T-helper 1 cell treated with Interleukin-12 subunit alpha and Interleukin-12 subunit beta and Interleukin-4 antibody, amounts not matched to agents 30 μg/mL and 1 μg/mL, for 36 hours (primary cell): ENCODE measurements at regions not wholly inside any gene's neighbourhood (a gene's known extent, or its start where the extent isn't known, plus 50 kb on each side); places are given as distances from the start of the nearest gene placed in this dataset.
"Not testable (repeated sequence)": the region's sequence is repeated elsewhere in the genome, so short reads cannot be mapped to it uniquely, and the experiment has no call there.

Experiments used
- H3K27ac Mint-ChIP-seq: one replicate; pipeline ENCODE4 v1.8.0; 2021; ENCODE audit warnings: mild to moderate bottlenecking, mixed read lengths
- H3K27me3 Mint-ChIP-seq: one replicate; pipeline ENCODE4 v1.8.0; 2021; ENCODE audit warnings: low read depth, mixed read lengths
- H3K36me3 Mint-ChIP-seq: one replicate; pipeline ENCODE4 v1.8.0; 2021; ENCODE audit warnings: low read depth, mixed read lengths
- H3K4me1 Mint-ChIP-seq: one replicate; pipeline ENCODE4 v1.8.0; 2021; ENCODE audit warnings: low read depth, mixed read lengths
- H3K4me3 Mint-ChIP-seq: one replicate; pipeline ENCODE4 v1.8.0; 2021; ENCODE audit warnings: mild to moderate bottlenecking, moderate library complexity, mixed read lengths
- H3K9me3 Mint-ChIP-seq: one replicate; pipeline ENCODE4 v1.8.0; 2021; ENCODE audit warnings: mixed read lengths

DNA sequence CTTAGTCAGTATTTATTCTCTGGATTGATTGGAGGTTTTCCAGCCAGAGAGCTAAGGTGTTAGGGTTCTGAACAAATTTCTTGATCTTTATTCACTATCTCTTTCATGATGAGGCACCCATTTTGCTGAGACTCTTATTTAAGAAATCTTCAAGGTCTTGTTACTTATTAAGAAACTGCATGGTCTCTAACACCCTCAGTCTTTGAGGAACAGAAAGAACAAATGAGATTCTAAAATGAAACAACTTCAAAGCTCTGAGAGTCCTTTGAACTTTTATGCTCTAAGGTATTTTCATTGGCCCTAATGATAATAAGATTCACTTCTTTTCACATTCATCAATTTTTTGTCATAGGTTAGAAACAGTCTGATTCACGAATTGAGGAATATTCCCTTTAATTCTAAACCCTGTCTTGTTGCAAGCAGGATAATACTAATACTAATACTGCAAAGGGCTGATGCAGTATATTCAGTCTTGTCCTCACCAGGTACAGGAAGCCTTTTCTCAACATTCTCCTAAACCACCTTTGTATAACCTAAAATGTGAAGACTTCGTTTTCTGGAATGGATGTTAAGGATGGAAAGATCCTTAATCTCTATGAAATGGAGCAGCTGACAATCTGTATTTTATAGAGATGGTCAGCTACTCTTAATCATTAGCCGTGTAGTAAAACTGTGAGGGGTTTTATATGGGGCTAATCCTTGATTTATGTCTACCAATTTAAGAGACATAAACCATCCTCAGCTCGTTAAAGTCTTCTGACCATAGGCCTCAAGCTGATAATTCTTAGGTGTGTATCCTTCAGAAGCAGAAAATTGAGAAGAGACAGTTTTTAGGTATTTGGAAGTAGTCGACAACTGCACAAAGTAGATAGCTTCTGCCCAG lies 198.3 kb downstream of the OTOL1 start:
- Mint-ChIP-seq H3K9me3 (peaks cover 3% of the 10 kb centered on the region), H3K4me3 (no peak overlapping the region), H3K27me3 (no peaks in the 10 kb centered on the region), H3K4me1 (no peaks in the 10 kb centered on the region), H3K27ac (no peak overlapping the region), H3K36me3 (no peaks in the 10 kb centered on the region)

DNA sequence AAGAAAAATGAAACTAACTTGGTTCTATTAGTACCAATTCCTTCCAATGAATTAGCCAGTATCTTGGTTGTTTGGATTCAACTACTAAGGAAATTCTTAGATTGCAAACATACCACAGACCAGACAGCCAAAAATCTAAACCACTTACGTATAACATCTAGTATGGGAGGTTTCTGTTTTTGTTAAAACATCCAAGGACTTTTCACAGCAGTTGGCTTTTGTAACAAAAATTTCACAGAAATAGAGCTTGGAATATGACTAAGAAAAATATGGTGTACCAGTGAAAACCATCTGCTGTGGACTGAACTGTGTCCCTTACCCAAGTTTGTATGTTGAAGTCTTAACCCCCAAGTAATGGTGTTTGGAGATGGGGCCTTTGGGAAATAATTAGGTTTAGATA lies 199.2 kb downstream of the OTOL1 start:
- Mint-ChIP-seq H3K27ac (no peak overlapping the region), H3K36me3 (no peaks in the 10 kb centered on the region), H3K27me3 (no peaks in the 10 kb centered on the region), H3K4me1 (no peaks in the 10 kb centered on the region), H3K4me3 (no peak overlapping the region), H3K9me3 (peaks cover 3% of the 10 kb centered on the region)

DNA sequence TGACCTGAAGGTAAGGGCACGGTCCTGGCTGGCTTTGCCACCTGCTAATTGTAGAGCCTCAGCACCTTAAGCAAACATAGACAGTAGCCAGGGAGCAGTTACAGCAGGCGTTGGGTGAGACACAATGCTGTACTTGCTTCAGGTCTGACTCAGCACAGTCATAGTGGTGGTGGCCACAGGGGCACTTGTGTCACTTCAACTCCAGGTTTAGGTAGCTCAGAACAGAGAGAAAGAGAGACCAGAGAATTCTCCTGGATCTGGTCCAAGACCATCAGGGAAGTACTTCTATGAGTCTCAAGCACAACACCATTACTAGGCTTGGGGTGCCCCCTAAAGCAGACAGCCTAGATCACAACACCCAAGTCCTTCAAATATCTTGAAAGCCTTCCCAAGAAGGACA lies 204.4 kb downstream of the OTOL1 start:
- Mint-ChIP-seq H3K4me1 (no peaks in the 10 kb centered on the region), H3K36me3 (no peaks in the 10 kb centered on the region), H3K27me3 (no peaks in the 10 kb centered on the region), H3K27ac (no peak overlapping the region), H3K9me3 (no peaks in the 10 kb centered on the region), H3K4me3 (no peak overlapping the region)

DNA sequence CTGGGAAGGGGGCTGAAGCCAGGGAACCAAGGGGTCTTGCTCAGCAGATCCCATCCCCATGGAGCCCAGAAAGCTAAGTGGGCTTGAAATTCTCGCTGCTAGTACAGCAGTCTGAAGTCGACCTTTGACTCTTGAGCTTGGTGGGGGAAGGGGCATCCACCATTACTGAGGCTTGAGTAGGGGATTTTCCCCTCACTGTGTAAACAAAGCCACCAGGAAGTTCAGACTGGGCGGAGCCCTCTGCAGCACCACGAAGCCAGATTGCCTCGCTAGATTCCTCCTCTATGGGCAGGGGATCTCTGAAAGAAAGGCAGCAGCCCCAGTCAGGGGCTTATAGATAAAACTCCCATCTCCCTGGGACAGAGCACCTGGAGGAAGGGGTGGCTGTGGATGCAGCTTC lies 210.6 kb downstream of the OTOL1 start:
- not testable (repeated sequence) for H3K27me3 Mint-ChIP-seq, H3K4me1 Mint-ChIP-seq, H3K36me3 Mint-ChIP-seq, H3K4me3 Mint-ChIP-seq, H3K27ac Mint-ChIP-seq
- peaks cover 11% of the 10 kb centered on the region for H3K9me3 Mint-ChIP-seq

DNA sequence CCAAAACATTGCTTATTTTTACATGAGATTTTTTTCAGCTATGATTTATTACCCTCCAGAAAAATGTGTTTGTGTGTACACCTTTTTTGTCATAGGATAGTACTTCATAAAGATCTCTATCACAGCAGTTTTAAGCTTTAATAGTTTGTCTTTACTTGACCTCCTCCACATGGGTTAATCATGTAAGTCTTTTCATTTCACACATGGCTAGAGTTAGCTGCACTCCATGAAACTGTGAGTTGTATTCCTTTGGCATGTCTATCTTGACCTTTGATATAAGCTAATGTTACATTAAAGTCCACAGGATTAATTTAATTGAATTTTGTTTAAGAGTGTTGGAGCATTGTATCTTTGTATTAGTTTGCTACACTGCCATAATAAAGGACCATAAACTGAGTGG lies 217.1 kb downstream of the OTOL1 start:
- Mint-ChIP-seq H3K4me1 (no peaks in the 10 kb centered on the region), H3K9me3 (peaks cover 5% of the 10 kb centered on the region), H3K27ac (no peak overlapping the region), H3K4me3 (no peak overlapping the region), H3K27me3 (no peaks in the 10 kb centered on the region), H3K36me3 (no peaks in the 10 kb centered on the region)

DNA sequence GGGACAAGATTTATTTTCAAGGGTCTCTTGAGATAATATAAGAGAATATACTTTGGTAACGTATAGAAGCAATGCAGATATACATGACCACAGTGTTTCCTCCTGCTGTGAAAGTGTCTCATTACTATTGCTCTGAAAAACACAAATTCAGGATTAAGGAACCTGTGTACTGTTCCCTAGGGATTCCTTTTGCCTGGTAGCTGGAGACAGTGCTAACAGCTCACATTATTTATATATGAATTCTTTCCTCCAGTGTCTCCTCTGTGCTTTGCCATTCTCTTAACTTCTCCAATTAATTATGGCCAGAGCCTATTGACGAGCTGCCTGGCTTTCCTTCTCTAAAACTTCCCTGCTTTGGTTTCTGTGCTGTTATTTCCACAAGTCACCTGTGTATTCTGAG lies 235.4 kb downstream of the OTOL1 start:
- Mint-ChIP-seq H3K9me3 (no peaks in the 10 kb centered on the region), H3K4me1 (no peaks in the 10 kb centered on the region), H3K27ac (no peak overlapping the region), H3K27me3 (no peaks in the 10 kb centered on the region), H3K36me3 (no peaks in the 10 kb centered on the region), H3K4me3 (no peak overlapping the region)

DNA sequence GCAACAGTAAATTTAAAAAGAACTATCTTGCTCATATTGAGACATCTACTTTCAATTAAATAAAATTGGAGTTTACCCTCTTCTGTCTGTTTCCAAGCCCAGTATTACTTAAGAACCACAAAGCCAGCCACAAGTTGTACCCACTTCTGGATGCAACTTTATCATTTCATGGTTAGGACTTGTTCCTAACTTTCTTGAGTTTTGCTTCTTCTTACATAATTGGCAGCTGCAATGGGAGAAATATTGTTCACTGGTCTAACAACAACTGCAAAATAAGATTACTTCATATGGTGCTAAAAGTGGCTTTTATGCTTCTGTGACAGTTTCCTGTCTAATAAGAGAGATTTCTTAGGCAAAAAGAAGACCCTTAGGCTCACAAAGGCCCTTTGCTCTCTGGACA lies 240.6 kb downstream of the OTOL1 start:
- Mint-ChIP-seq H3K27me3 (no peaks in the 10 kb centered on the region), H3K4me1 (no peaks in the 10 kb centered on the region), H3K27ac (no peak overlapping the region)

DNA sequence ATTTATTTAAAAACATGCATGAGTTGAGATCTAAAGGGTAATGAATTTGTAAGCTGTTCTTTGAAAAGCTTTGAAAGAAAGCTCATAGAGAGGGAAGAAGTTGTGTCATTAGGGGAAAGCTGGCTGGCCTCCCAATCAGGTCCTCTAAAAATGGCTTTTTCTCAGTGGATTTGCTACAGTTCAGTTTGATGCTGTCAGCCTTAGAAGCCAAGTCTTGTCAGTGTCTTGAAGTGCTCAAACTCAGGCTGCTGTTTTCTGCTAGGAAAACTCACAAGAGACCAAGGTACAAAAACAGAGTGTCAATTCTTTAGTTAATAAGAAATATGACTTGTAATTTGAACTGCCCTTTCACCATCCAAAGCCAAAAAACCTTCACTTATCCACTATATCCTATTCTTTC lies 243.8 kb downstream of the OTOL1 start:
- no peaks in the 10 kb centered on the region for H3K9me3 Mint-ChIP-seq
- H3K36me3 Mint-ChIP-seq = no peaks in the 10 kb centered on the region
- no peak overlapping the region for H3K27ac Mint-ChIP-seq
- no peaks in the 10 kb centered on the region for H3K4me1 Mint-ChIP-seq
- no peaks in the 10 kb centered on the region for H3K27me3 Mint-ChIP-seq
- H3K4me3 Mint-ChIP-seq = no peak overlapping the region

More for the DNA sequence above, 240.6 kb downstream of the OTOL1 start:
- Mint-ChIP-seq H3K9me3 (no peaks in the 10 kb centered on the region), H3K4me3 (no peak overlapping the region), H3K36me3 (no peaks in the 10 kb centered on the region)

DNA sequence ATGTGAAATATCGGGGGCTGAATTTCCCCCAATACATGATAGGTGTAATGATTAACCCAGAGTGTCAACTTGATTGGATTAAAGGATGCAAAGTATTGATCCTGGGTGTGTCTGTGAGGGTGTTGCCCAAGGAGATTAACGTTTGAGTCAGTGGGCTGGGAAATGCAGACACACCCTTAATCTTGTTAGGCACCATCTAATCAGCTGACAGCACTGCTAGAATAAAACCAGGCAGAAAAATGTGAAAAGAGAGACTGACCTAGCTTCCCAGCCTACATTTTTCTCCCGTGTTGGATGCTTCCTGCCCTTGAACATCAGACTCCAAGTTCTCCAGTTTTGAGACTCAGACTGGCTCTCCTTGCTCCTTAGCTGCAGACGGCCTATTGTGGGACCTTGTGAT lies 247.8 kb downstream of the OTOL1 start:
- no peaks in the 10 kb centered on the region for H3K4me1 Mint-ChIP-seq
- H3K27me3 Mint-ChIP-seq = no peaks in the 10 kb centered on the region
- H3K9me3 Mint-ChIP-seq = no peaks in the 10 kb centered on the region
- H3K4me3 Mint-ChIP-seq = no peak overlapping the region
- no peaks in the 10 kb centered on the region for H3K36me3 Mint-ChIP-seq
- H3K27ac Mint-ChIP-seq = no peak overlapping the region

DNA sequence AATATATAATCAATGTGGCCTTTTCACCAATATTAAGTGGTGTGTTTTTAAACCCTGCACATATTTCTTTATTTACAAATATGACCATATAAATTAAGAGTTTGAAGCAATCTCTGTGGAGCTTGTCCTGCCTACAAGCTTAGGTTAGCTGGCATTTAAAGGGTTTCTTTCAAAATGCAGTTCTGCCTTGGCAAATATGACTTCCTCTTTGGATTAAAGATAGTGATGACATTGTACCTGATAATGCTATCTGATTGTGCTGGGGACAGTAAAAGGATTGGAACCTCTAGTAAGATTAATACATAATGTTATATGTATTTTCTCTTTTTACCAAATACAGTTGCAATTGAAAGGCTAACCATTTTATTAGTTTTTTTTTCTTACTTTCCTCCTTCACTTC lies 249.1 kb downstream of the OTOL1 start:
- no peak overlapping the region for H3K4me3 Mint-ChIP-seq
- H3K27me3 Mint-ChIP-seq = no peaks in the 10 kb centered on the region
- H3K36me3 Mint-ChIP-seq = no peaks in the 10 kb centered on the region
- no peak overlapping the region for H3K27ac Mint-ChIP-seq
- no peaks in the 10 kb centered on the region for H3K4me1 Mint-ChIP-seq
- H3K9me3 Mint-ChIP-seq = no peaks in the 10 kb centered on the region

DNA sequence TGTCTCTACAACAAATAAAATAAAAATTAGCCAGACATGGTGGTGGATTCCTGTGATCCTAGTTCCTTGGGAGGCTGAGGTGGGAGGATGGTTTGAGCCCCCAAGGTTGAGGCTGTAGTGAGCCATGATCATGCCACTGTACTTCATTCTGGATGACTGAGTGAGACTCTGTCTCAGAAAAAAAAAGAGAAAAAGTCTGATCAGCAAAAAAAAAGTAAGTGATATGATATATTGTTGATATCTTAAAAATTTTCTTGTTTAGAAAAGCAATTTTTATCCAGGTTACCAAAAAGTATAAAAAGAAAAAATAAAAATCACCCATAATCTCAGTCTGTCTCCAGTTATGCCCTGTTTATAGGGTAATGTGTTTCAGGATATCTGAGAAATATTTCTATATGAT lies 251.4 kb downstream of the OTOL1 start:
- no peak overlapping the region for H3K27ac Mint-ChIP-seq
- no peak overlapping the region for H3K4me3 Mint-ChIP-seq

DNA sequence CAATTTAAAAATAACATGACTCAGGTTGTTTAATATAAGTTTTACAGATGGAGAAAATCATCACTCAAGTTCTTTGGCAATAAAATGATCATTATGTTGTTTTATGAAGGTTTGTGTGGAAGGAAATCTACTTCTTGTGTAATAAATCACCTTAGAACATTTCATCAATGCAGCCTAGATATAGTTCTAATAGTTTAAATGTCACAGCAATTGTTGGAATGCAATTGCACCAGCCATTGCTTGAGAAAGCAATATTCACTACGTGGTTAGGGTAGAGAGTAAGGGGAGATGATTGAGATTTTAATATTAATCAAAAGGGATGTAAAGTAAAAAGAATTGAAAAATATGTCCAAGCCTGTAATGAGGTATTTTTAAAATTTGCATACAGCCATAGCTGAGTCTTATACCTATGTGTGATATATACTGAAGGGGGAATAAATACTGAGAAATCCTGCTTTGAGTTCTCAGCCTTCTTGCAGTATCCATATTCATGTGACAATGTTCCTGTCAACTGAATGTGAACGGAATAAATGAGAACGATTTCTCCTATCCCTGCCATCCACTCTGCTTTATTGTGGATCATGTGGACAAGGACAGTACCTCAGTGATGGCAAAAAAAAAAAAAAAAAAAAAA lies 257.9 kb downstream of the OTOL1 start:
- Mint-ChIP-seq H3K27me3 (no peaks in the 10 kb centered on the region), H3K4me1 (no peaks in the 10 kb centered on the region), H3K4me3 (no peak overlapping the region), H3K36me3 (no peaks in the 10 kb centered on the region), H3K9me3 (no peaks in the 10 kb centered on the region), H3K27ac (no peak overlapping the region)

More for the DNA sequence above, 251.4 kb downstream of the OTOL1 start:
- Mint-ChIP-seq H3K4me1 (no peaks in the 10 kb centered on the region), H3K36me3 (no peaks in the 10 kb centered on the region), H3K9me3 (no peaks in the 10 kb centered on the region), H3K27me3 (no peaks in the 10 kb centered on the region)

DNA sequence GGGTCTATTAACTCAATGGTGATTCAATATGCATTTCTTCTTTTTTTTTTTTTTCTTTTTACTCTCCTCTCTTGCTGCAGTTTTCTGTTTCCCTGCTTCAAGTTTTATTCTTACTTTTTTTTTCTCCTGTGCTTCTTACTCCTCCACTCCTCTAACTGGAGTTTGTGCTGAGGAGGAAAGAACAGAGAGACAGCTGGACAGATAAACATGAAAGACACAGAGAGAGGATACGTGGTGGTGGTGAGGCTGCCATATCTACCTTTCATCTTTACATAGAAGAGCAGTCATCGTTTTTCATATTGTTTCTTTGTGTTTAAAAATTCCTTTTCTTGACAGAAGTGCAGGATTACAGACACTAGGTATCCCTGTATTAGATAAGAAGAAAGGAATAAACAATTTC lies 262.8 kb downstream of the OTOL1 start:
- Mint-ChIP-seq H3K36me3 (no peaks in the 10 kb centered on the region), H3K9me3 (no peaks in the 10 kb centered on the region), H3K4me3 (no peak overlapping the region), H3K27ac (no peak overlapping the region), H3K27me3 (no peaks in the 10 kb centered on the region), H3K4me1 (no peaks in the 10 kb centered on the region)

DNA sequence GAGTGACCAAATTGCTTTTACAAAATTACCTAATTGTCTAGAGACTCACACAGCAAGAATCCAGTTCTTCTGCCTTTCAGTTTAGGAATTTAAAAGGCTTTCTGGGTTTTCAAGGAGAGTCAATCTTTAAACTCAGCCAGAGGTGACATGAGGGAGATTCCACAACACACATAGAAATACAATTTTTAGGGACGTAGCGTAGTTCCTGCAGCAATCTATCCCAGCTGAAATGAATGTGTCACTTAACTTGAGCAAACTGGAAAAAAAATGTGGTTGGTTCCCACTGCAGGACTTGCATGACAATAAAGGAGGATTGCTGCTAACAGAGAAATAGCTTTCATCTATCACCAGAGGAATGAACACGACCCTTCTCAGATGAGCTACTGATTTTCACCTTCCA lies 269.7 kb downstream of the OTOL1 start:
- Mint-ChIP-seq H3K4me3 (no peak overlapping the region), H3K27ac (no peak overlapping the region), H3K27me3 (no peaks in the 10 kb centered on the region), H3K4me1 (peaks cover 6% of the 10 kb centered on the region), H3K9me3 (no peaks in the 10 kb centered on the region), H3K36me3 (no peaks in the 10 kb centered on the region)
